ENCODE measurements at regions not wholly inside any gene's neighbourhood (a gene's known extent, or its start where the extent isn't known, plus 50 kb on each side); places are given as distances from the start of the nearest gene placed in this dataset.

GRCh38 chr5:121526908-121527307 is 324.8 kb upstream of the FTMT start:
- TF ChIP-seq CTCF (IDR thresholded peaks at IDR 0.05) (no peak), EP300 (IDR thresholded peaks at IDR 0.05) (no peak)
